C1 segment of cervical spinal cord (tissue), 14 donors: ENCODE measurements at regions not wholly inside any gene's neighbourhood (a gene's known extent, or its start where the extent isn't known, plus 50 kb on each side); places are given as distances from the start of the nearest gene placed in this dataset.
"Not testable (repeated sequence)": the region's sequence is repeated elsewhere in the genome, so short reads cannot be mapped to it uniquely, and the experiment has no call there.

Experiments
- DNase-seq, 14 donors: peaks; one replicate each; lab custom pipeline; 2025; lab: John Stamatoyannopoulos, UW

DNA sequence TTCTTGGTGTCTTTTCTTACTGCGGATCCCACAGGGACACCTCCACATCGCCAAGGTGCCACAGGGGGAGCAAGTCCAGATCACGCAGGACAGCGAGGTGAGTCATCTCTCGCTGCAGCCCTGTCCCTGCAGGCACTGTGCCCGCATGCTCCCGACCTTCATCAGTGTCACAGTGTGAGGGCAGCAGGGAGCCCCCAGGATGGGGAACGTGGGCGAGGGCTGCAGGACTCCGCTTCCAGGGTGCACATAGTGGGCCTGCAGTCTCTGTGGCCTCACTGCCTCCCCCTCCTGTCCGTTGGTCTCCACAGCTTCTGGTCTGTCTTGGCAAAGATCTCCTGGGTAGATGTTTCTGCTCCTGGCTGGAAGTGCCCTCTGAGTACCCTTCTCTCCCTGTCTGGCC is 78.0 kb downstream of the NPIPB11 start:
- not testable (repeated sequence) for DNase-seq

- not testable (repeated sequence) for DNase-seq
These were observed 78.7 kb downstream of the NPIPB11 start for GRCh38 chr16:29327631-29328408.

GRCh38 chr16:29326164-29327125 is 80.1 kb downstream of the NPIPB11 start:
- DNase-seq = not testable (repeated sequence)

- not testable (repeated sequence) for DNase-seq
These were observed 82.8 kb downstream of the NPIPB11 start for GRCh38 chr16:29323725-29324124.

DNA sequence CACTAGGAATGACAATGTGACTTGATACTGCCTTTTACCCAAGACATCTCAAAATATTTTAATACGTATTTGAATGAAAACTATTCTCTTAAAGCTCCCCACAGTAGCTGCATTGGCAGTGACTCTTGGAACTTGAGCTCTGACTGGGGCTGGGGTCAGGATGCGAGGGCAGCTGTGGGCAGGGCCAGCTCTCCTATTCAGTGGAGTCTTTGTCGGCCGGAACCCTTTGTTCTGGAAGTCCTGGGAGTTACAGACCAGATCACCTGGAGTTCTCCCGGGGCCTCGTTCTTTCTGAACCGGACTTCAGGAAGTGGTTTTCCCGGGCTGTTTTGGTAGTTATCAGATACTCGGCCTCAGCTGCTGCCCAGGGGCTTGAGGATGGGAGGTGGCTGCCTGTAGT is 84.9 kb downstream of the NPIPB11 start:
- no peak for DNase-seq

GRCh38 chr16:29321000-29321393 is 85.5 kb downstream of the NPIPB11 start:
- DNase-seq = no peak

DNA sequence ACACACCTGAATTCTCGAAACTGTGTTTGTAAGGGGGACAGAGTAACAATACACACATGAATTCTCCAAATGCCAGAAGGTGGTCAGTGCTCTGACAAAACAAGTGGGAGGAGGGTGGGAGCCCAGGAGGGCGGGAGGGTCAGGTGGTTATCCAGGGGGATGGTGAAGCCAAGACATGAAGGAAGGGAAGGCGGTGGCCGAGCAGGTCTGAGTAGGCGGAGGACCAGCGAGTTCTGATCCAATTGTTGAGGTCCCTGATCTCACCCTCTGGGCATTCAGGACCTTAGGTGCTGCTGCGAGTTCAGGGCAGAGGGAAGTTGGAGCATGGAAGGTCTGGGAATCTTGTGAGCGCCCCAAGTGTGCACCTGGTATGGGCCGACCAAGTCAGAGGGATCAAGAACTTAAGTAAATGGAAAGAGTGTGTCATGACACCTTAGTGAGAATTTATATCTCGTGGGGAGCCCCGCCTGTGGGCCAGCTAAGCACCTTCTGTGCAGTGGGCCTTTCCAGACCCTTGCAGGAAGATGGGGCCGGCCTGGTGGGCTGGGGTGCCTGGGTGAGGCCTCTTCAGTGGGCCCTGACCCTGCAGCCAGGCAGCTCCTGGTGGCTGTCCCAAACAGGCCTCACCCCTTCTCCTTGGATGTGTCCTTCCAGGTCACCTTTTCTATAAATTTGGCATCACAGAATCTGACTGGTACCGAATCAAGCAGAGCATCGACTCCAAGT is 86.1 kb downstream of the NPIPB11 start:
- no peak for DNase-seq

DNA sequence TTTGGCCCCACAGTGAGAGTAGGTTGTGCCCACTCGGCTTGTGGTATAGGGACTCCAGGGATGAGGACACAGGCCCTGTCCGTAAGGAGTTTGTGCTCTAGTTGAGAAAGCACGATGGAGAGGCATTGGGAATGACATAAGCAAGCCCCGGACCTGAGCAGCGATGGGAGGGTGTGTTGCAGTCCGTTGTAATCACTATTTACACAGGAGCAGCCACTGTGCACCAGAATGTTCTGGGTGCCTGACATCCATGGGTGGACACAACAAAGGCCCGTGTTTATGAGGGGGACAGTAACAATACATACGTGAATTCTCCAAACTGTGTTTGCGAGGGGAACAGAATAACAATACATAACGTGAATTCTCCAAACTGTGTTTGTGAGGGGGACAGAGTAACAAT is 86.8 kb downstream of the NPIPB11 start:
- no peak for DNase-seq

GRCh38 chr16:29318561-29318968 is 87.9 kb downstream of the NPIPB11 start:
- not testable (repeated sequence) for DNase-seq

GRCh38 chr16:29318037-29318436 is 88.5 kb downstream of the NPIPB11 start:
- DNase-seq = no peak

DNA sequence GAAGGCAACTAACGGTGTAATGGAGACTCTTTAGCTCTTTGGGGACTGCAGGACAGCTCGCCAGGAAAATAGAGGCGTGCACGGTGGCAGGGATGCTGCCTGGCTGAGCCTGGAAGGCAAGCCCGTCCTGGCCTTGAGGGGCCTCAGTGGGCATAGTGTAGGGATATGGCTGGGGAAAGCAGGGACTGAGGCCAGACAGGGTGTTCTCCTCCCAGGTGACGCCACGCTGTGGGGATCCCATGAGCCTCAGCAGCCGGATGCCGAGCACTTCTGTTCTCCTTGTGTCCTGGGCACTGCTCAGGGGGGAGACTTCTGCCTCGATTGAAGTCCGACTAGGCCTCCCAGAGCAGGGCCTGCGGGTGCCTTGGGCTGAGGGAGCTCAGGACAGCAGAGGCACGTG is 89.2 kb downstream of the NPIPB11 start:
- no peak for DNase-seq

DNA sequence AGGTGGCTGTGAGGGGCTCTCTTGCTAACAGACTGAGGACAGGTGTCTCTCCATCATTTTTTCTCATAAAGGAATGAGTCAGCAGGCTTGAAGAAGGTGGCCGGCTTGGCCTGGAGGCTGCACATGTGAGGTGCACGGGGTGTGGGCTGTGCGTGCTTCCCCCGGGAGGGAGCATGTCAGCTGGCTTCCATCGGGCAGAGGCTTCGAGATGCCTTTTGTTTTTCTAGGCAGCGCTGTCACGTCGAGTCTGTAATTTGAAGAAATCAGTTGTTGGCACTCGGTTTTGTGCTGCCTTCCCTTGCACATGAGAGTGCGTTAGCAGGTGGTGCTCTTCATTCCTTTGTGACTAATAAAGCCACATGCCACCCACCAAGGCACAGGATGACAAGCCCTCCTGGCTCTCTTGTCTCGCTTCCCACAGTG is 89.7 kb downstream of the NPIPB11 start:
- no peak for DNase-seq

GRCh38 chr16:29315916-29316517 is 90.5 kb downstream of the NPIPB11 start:
- DNase-seq = no peak

DNA sequence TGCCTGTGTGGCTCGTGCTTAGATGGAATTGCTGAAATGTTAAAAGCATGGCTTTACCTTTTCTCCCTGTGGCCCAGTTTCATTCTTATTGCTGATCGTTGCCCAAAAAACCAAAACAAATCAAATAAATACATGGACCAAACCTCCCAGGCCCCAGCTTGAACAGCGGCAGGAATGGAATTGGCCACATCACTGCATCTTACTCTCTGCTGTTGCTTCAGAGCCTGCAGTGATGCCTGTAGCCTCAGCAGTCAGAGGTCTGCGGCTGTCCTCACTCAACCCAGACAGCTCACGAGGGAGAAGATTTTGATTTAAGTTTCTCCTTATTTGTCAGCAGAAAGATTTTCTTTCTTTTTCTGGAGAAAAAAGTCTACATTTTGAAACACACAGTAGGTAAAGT is 91.5 kb downstream of the NPIPB11 start:
- no peak for DNase-seq

- DNase-seq = no peak
These were observed 92.1 kb downstream of the NPIPB11 start for GRCh38 chr16:29314292-29314934.

DNA sequence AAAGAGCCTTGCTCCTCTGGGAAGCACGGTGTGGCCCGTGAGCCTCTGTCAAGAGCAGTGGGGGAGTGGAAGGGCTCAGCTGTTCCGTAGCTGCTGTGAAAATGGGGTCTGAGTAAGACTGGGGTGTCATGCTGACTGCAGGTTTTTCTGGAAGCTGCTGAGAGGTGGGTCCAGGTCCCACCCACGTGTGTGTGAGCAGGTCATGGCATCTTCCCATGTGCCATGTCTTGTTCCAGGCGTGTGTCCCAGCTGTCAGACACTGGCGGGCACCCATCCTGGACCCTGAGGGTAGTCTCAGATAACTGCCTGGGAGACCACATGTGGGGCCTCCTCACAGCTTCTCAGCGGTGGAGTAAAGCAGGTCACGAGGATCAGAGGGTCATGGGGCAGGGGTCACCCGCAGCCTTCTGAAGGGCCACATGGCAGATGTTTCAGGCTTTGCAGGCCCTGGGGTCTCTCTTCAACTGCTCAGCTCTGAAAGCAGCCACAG is 92.9 kb downstream of the NPIPB11 start:
- no peak for DNase-seq

GRCh38 chr16:29312835-29313558 is 93.5 kb downstream of the NPIPB11 start:
- DNase-seq = peak in 1 of 14 donors; percentile 17

- DNase-seq = not testable (repeated sequence)
These were observed 94.2 kb downstream of the NPIPB11 start for GRCh38 chr16:29312345-29312675.

- no peak for DNase-seq
These were observed 94.8 kb downstream of the NPIPB11 start for GRCh38 chr16:29311461-29312344.
